ENCODE measurements at regions not wholly inside any gene's neighbourhood (a gene's known extent, or its start where the extent isn't known, plus 50 kb on each side); places are given as distances from the start of the nearest gene placed in this dataset.

GRCh38 chr2:16459606-16460005, 206.0 kb downstream of the CYRIA start:
- TF ChIP-seq CTCF (IDR thresholded peaks at IDR 0.05; ENCODE audit: unreplicated experiment): no peak
- Mint-ChIP-seq H3K36me3 (ENCODE audit: low read depth, unreplicated experiment) (no peaks in the 10 kb centered on the region), H3K9me3 (ENCODE audit: unreplicated experiment) (no peaks in the 10 kb centered on the region), H3K27me3 (ENCODE audit: unreplicated experiment) (no peaks in the 10 kb centered on the region), H3K27ac (ENCODE audit: unreplicated experiment) (no peak overlapping the region), H3K4me3 (ENCODE audit: unreplicated experiment) (no peak overlapping the region), H3K4me1 (ENCODE audit: unreplicated experiment) (no peaks in the 10 kb centered on the region)
- DNase-seq (ENCODE audit: low spot score): no peak

GRCh38 chr2:16454621-16455020, 211.0 kb downstream of the CYRIA start:
- Mint-ChIP-seq H3K9me3 (ENCODE audit: unreplicated experiment) (no peaks in the 10 kb centered on the region), H3K4me1 (ENCODE audit: unreplicated experiment) (no peaks in the 10 kb centered on the region), H3K27ac (ENCODE audit: unreplicated experiment) (no peak overlapping the region), H3K36me3 (ENCODE audit: low read depth, unreplicated experiment) (no peaks in the 10 kb centered on the region), H3K4me3 (ENCODE audit: unreplicated experiment) (no peak overlapping the region), H3K27me3 (ENCODE audit: unreplicated experiment) (no peaks in the 10 kb centered on the region)
- DNase-seq (ENCODE audit: low spot score): no peak
- TF ChIP-seq CTCF (IDR thresholded peaks at IDR 0.05; ENCODE audit: unreplicated experiment): no peak

GRCh38 chr2:16452123-16452522, 213.5 kb downstream of the CYRIA start:
- Mint-ChIP-seq H3K4me1 (ENCODE audit: unreplicated experiment) (no peaks in the 10 kb centered on the region), H3K4me3 (ENCODE audit: unreplicated experiment) (no peak overlapping the region), H3K27me3 (ENCODE audit: unreplicated experiment) (no peaks in the 10 kb centered on the region), H3K36me3 (ENCODE audit: low read depth, unreplicated experiment) (no peaks in the 10 kb centered on the region), H3K27ac (ENCODE audit: unreplicated experiment) (no peak overlapping the region), H3K9me3 (ENCODE audit: unreplicated experiment) (no peaks in the 10 kb centered on the region)
- no peak for DNase-seq (ENCODE audit: low spot score)
- no peak for TF ChIP-seq CTCF (IDR thresholded peaks at IDR 0.05; ENCODE audit: unreplicated experiment)

GRCh38 chr2:16446706-16447105, 218.9 kb downstream of the CYRIA start:
- peaks cover under 1% of the 10 kb centered on the region for H3K4me1 Mint-ChIP-seq (ENCODE audit: unreplicated experiment)
- H3K4me3 Mint-ChIP-seq (ENCODE audit: unreplicated experiment): no peak overlapping the region
- no peaks in the 10 kb centered on the region for H3K36me3 Mint-ChIP-seq (ENCODE audit: low read depth, unreplicated experiment)
- DNase-seq (ENCODE audit: low spot score): no peak
- no peaks in the 10 kb centered on the region for H3K27me3 Mint-ChIP-seq (ENCODE audit: unreplicated experiment)
- no peak overlapping the region for H3K27ac Mint-ChIP-seq (ENCODE audit: unreplicated experiment)
- no peak for TF ChIP-seq CTCF (IDR thresholded peaks at IDR 0.05; ENCODE audit: unreplicated experiment)
- H3K9me3 Mint-ChIP-seq (ENCODE audit: unreplicated experiment): no peaks in the 10 kb centered on the region

GRCh38 chr2:16442971-16443370, 222.7 kb downstream of the CYRIA start:
- H3K4me3 Mint-ChIP-seq (ENCODE audit: unreplicated experiment): no peak overlapping the region
- no peak overlapping the region for H3K27ac Mint-ChIP-seq (ENCODE audit: unreplicated experiment)
- H3K27me3 Mint-ChIP-seq (ENCODE audit: unreplicated experiment): peaks cover 1% of the 10 kb centered on the region
- DNase-seq (ENCODE audit: low spot score): no peak
- H3K4me1 Mint-ChIP-seq (ENCODE audit: unreplicated experiment): peaks cover 10% of the 10 kb centered on the region
- no peak for TF ChIP-seq CTCF (IDR thresholded peaks at IDR 0.05; ENCODE audit: unreplicated experiment)
- H3K9me3 Mint-ChIP-seq (ENCODE audit: unreplicated experiment): no peaks in the 10 kb centered on the region
- H3K36me3 Mint-ChIP-seq (ENCODE audit: low read depth, unreplicated experiment): peaks cover 4% of the 10 kb centered on the region

All from endothelial cell (in vitro differentiated cells).